ENCODE measurements at regions not wholly inside any gene's neighbourhood (a gene's known extent, or its start where the extent isn't known, plus 50 kb on each side); places are given as distances from the start of the nearest gene placed in this dataset.

GRCh38 chr16:6076631-6077030, 979.0 kb upstream of the EEF2KMT start:
- TF ChIP-seq, protein P1, sequence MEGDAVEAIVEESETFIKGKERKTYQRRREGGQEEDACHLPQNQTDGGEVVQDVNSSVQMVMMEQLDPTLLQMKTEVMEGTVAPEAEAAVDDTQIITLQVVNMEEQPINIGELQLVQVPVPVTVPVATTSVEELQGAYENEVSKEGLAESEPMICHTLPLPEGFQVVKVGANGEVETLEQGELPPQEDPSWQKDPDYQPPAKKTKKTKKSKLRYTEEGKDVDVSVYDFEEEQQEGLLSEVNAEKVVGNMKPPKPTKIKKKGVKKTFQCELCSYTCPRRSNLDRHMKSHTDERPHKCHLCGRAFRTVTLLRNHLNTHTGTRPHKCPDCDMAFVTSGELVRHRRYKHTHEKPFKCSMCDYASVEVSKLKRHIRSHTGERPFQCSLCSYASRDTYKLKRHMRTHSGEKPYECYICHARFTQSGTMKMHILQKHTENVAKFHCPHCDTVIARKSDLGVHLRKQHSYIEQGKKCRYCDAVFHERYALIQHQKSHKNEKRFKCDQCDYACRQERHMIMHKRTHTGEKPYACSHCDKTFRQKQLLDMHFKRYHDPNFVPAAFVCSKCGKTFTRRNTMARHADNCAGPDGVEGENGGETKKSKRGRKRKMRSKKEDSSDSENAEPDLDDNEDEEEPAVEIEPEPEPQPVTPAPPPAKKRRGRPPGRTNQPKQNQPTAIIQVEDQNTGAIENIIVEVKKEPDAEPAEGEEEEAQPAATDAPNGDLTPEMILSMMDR (conservative IDR thresholded peaks at IDR 0.05; ENCODE audit: low read depth, low read length), result no peak
- TF ChIP-seq POLR2A (IDR thresholded peaks at IDR 0.05; ENCODE audit: low read depth, low read length), result no peak
- TF ChIP-seq MXI1 (IDR thresholded peaks at IDR 0.05; ENCODE audit: borderline replicate concordance, low read depth, low read length), result no peak
- TF ChIP-seq FOS (IDR thresholded peaks at IDR 0.05; ENCODE audit: low read depth, low read length), result no peak
- TF ChIP-seq, protein P2, sequence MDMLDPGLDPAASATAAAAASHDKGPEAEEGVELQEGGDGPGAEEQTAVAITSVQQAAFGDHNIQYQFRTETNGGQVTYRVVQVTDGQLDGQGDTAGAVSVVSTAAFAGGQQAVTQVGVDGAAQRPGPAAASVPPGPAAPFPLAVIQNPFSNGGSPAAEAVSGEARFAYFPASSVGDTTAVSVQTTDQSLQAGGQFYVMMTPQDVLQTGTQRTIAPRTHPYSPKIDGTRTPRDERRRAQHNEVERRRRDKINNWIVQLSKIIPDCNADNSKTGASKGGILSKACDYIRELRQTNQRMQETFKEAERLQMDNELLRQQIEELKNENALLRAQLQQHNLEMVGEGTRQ (IDR thresholded peaks at IDR 0.05; ENCODE audit: low read depth, low read length), result no peak
- no peak for TF ChIP-seq RCOR1 (IDR thresholded peaks at IDR 0.05; ENCODE audit: insufficient replicate concordance, low read length)
- no peak for TF ChIP-seq SMC3 (IDR thresholded peaks at IDR 0.05; ENCODE audit: low read depth, low read length)
